ENCODE measurements at regions not wholly inside any gene's neighbourhood (a gene's known extent, or its start where the extent isn't known, plus 50 kb on each side); places are given as distances from the start of the nearest gene placed in this dataset.

- TF ChIP-seq ELF1 (IDR thresholded peaks at IDR 0.05) (no peak), MXI1 (IDR thresholded peaks at IDR 0.05; ENCODE audit: low read depth, low read length) (no peak), POLR2AphosphoS5 (IDR thresholded peaks at IDR 0.05; ENCODE audit: low read depth, low read length) (no peak)
Observed at GRCh38 chr16:13553453-13553985, 366.4 kb upstream of the ERCC4 start (continued).

- no peaks in the 10 kb centered on the region for H3F3A ChIP-seq (replicated peaks; ENCODE audit: insufficient read depth)
- no peak overlapping the region for H2AFZ ChIP-seq (ENCODE audit: low read depth)
- no peaks in the 10 kb centered on the region for H3K36me3 ChIP-seq (replicated peaks in 1 of 2; ENCODE audit: control insufficient read depth in 1 of 2, insufficient read depth in 2 of 2, low read length in 1 of 2)
- DNase-seq = no peak
- ChIA-PET CTCF (interaction anchor here (1.5 kb wide), 1 partner anchor 12 kb away, joined by 4 read pairs; no protein-coding TSS in a partner anchor), POLR2A (no interaction called here)
- H3K27me3 ChIP-seq (ENCODE audit: insufficient read depth) = no peaks in the 10 kb centered on the region
- no peak overlapping the region for H3K27ac ChIP-seq (ENCODE audit: low read depth in 2 of 2, low read length in 1 of 2)
- 0 out of 2 replicates have a peak, but pooled peaks cover 1% of the 10 kb centered on the region for H3K9me2 ChIP-seq
- H3K4me3 ChIP-seq (ENCODE audit: low read depth in 2 of 2, low read length in 1 of 2) = no peak overlapping the region
- no peaks in the 10 kb centered on the region for H4K20me1 ChIP-seq (ENCODE audit: insufficient read depth)
- no peaks in the 10 kb centered on the region for H3K4me1 ChIP-seq (ENCODE audit: control insufficient read depth in 1 of 2, insufficient read depth in 2 of 2, low read depth in 1 of 2, low read length in 1 of 2)
- TF ChIP-seq USF2 (IDR thresholded peaks at IDR 0.05; ENCODE audit: borderline replicate concordance, low read depth, low read length) (no peak), RAD21 (IDR thresholded peaks at IDR 0.05; ENCODE audit: low read length) (no peak), JUND (IDR thresholded peaks at IDR 0.05) (no peak), ZBTB33 (IDR thresholded peaks at IDR 0.05; ENCODE audit: borderline replicate concordance, low read depth) (no peak), NRF1 (IDR thresholded peaks at IDR 0.05; ENCODE audit: low read depth, low read length) (no peak), FOXM1 (IDR thresholded peaks at IDR 0.05; ENCODE audit: low read depth) (no peak), YY1 (IDR thresholded peaks at IDR 0.05; ENCODE audit: low read depth) (no peak), TAF1 (IDR thresholded peaks at IDR 0.05; ENCODE audit: borderline replicate concordance, low read depth, low read length) (no peak), NFIC (IDR thresholded peaks at IDR 0.05; ENCODE audit: borderline replicate concordance) (no peak), SIN3A (IDR thresholded peaks at IDR 0.05; ENCODE audit: borderline replicate concordance, low read depth, low read length) (no peak), TCF12 (IDR thresholded peaks at IDR 0.05) (no peak), RFX5 (IDR thresholded peaks at IDR 0.05; ENCODE audit: low read length) (no peak)
- H3K79me2 ChIP-seq (ENCODE audit: insufficient read depth) = no peaks in the 10 kb centered on the region
- no peaks in the 10 kb centered on the region for H3K9me3 ChIP-seq
- no peak overlapping the region for H3K9ac ChIP-seq
- H3K4me2 ChIP-seq = no peak overlapping the region
Observed at GRCh38 chr16:13554005-13554404, 365.9 kb upstream of the ERCC4 start.

GRCh38 chr16:13554643-13555042 lies 365.3 kb upstream of the ERCC4 start:
- H3K36me3 ChIP-seq (replicated peaks in 1 of 2; ENCODE audit: control insufficient read depth in 1 of 2, insufficient read depth in 2 of 2, low read length in 1 of 2) = no peaks in the 10 kb centered on the region
- H3F3A ChIP-seq (replicated peaks; ENCODE audit: insufficient read depth) = no peaks in the 10 kb centered on the region
- no peak for TF ChIP-seq GABPA (IDR thresholded peaks at IDR 0.05; ENCODE audit: low read depth)
- no peak for TF ChIP-seq TCF12 (IDR thresholded peaks at IDR 0.05)
- TF ChIP-seq JUND (IDR thresholded peaks at IDR 0.05) = no peak
- TF ChIP-seq CHD2 (IDR thresholded peaks at IDR 0.05; ENCODE audit: low read length, partially characterized antibody) = no peak
- TF ChIP-seq POLR2AphosphoS5 (IDR thresholded peaks at IDR 0.05; ENCODE audit: low read depth, low read length) = no peak
- no peak for TF ChIP-seq MAX (IDR thresholded peaks at IDR 0.05; ENCODE audit: low read depth)
- no peaks in the 10 kb centered on the region for H3K79me2 ChIP-seq (ENCODE audit: insufficient read depth)
- no peaks in the 10 kb centered on the region for H3K27me3 ChIP-seq (ENCODE audit: insufficient read depth)
- no peak for DNase-seq
- no peak overlapping the region for H3K4me3 ChIP-seq (ENCODE audit: low read depth in 2 of 2, low read length in 1 of 2)
- 8% methylated on average over 5 of the region's 5 CpGs for whole genome bisulfite sequencing (ENCODE audit: low lambda C conversion rate)
- no peak overlapping the region for H3K9ac ChIP-seq
- H3K4me1 ChIP-seq (ENCODE audit: control insufficient read depth in 1 of 2, insufficient read depth in 2 of 2, low read depth in 1 of 2, low read length in 1 of 2) = no peaks in the 10 kb centered on the region
- H2AFZ ChIP-seq (ENCODE audit: low read depth) = no peak overlapping the region
- H3K4me2 ChIP-seq = no peak overlapping the region
- CTCF ChIA-PET = interaction anchor here (1.5 kb wide), 1 partner anchor 12 kb away, joined by 4 read pairs; no protein-coding TSS in a partner anchor
- no peak overlapping the region for H3K27ac ChIP-seq (ENCODE audit: low read depth in 2 of 2, low read length in 1 of 2)
- H4K20me1 ChIP-seq (ENCODE audit: insufficient read depth) = no peaks in the 10 kb centered on the region
- H3K9me3 ChIP-seq = no peaks in the 10 kb centered on the region
- POLR2A ChIA-PET = no interaction called here
- no peaks in the 10 kb centered on the region for H3K9me2 ChIP-seq

Measured in SK-N-SH (cell line).